ENCODE measurements at regions not wholly inside any gene's neighbourhood (a gene's known extent, or its start where the extent isn't known, plus 50 kb on each side); places are given as distances from the start of the nearest gene placed in this dataset.

DNA sequence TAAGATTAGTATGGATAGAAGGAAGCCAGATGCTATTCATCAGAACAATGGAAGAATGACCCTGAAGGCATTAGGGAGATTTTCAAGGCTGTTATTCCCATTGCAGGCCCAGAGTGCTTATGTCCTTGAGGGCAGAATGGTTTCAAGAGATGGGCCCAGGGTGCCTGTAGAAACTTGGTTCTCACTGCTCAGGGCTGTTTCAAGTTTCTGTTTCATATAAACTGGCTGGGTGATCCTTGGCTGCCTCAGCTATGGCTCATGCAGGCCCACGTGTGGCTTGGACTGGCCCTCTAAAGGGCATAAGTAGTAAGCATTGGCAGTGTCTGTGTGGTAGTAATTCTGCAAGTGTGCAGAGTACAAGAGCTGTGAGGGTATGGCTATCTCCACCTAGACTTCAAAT lies 540.9 kb upstream of the MAN1A1 start:
- no peak for TF ChIP-seq EZH2 (IDR thresholded peaks at IDR 0.05; ENCODE audit: insufficient read depth, poor library complexity, severe bottlenecking)
- TF ChIP-seq EZH2phosphoT487 (IDR thresholded peaks at IDR 0.05; ENCODE audit: insufficient read depth, low read depth), result no peak
